Neural cell (in vitro differentiated cells): ENCODE measurements at regions not wholly inside any gene's neighbourhood (a gene's known extent, or its start where the extent isn't known, plus 50 kb on each side); places are given as distances from the start of the nearest gene placed in this dataset.

Source experiments
- H2AFZ ChIP-seq: fragments of 200-600, 300-800 bp; sonication (generic), shearing (Covaris generic); 2 replicates; pipeline ENCODE4 v1.6.0; 2014; ENCODE audit warnings: low read depth, mild to moderate bottlenecking, antibody characterized with exemption, low read length, moderate library complexity
- H3F3A ChIP-seq: fragments of 200-600 bp; shearing (Covaris generic); 2 replicates; pipeline ENCODE4 v1.6.1; 2016; ENCODE audit warnings: mild to moderate bottlenecking, moderate library complexity, mixed read lengths, antibody characterized with exemption, low read length; ENCODE audit not compliant: insufficient read depth, poor library complexity, severe bottlenecking
- H3K27ac ChIP-seq: fragments of 200-600, 300-800 bp; sonication (generic), shearing (Covaris generic); 2 replicates; pipeline ENCODE4 v1.5.1; 2014; ENCODE audit warnings: mild to moderate bottlenecking, low read length, moderate library complexity
- H3K27me3 ChIP-seq: fragments of 300-800, 200-600 bp; sonication (generic), shearing (Covaris generic); 2 replicates; pipeline ENCODE4 v1.6.0; 2014; ENCODE audit warnings: mild to moderate bottlenecking, low read depth, low read length, moderate library complexity; ENCODE audit not compliant: insufficient read depth
- H3K36me3 ChIP-seq: fragments of 300-800, 200-600 bp; sonication (generic), shearing (Covaris generic); 2 replicates; pipeline ENCODE4 v1.5.1; 2014; ENCODE audit warnings: mild to moderate bottlenecking, antibody characterized with exemption, low read length, moderate library complexity; ENCODE audit not compliant: insufficient read depth
- H3K4me2 ChIP-seq: fragments of 300-800, 200-600 bp; sonication (generic), shearing (Covaris generic); 2 replicates; pipeline ENCODE4 v1.6.0; 2014; ENCODE audit warnings: mild to moderate bottlenecking, low read length
- H3K4me3 ChIP-seq: fragments of 300-800, 200-600 bp; sonication (generic), shearing (Covaris generic); 2 replicates; pipeline ENCODE4 v1.5.1; 2014; ENCODE audit warnings: mild to moderate bottlenecking, low read length, moderate library complexity
- H3K79me2 ChIP-seq: fragments of 200-600 bp; shearing (Covaris generic); replicated peaks from 2 replicates; pipeline ENCODE4 v1.6.0; 2014; ENCODE audit warnings: mild to moderate bottlenecking, low read length, moderate library complexity; ENCODE audit not compliant: insufficient read depth
- H3K9ac ChIP-seq: fragments of 300-800, 200-600 bp; sonication (generic), shearing (Covaris generic); 2 replicates; pipeline ENCODE4 v1.6.1; 2016; ENCODE audit warnings: mild to moderate bottlenecking, low read length, mixed read lengths
- H3K9me2 ChIP-seq: fragments of 200-600 bp; shearing (Covaris generic); 2 replicates; pipeline ENCODE4 v1.6.1; 2016; ENCODE audit warnings: mild to moderate bottlenecking, low read length, mixed read lengths; ENCODE audit not compliant: insufficient read depth
- H3K9me3 ChIP-seq: fragments of 200-600, 300-800 bp; sonication (generic), shearing (Covaris generic); 2 replicates; pipeline ENCODE4 v1.6.1; 2016; ENCODE audit warnings: mild to moderate bottlenecking, mixed run types, low read length, moderate library complexity, mixed read lengths
- H4K20me1 ChIP-seq: fragments of 200-600 bp; shearing (Covaris generic); 2 replicates; pipeline ENCODE4 v1.6.1; 2016; ENCODE audit warnings: mild to moderate bottlenecking, mixed run types; ENCODE audit not compliant: insufficient read depth
- EP300 ChIP-seq: fragments of 450-650 bp; conservative IDR thresholded peaks from 2 replicates; pipeline ENCODE4 v1.6.1; 2014; ENCODE audit warnings: antibody characterized with exemption, mild to moderate bottlenecking, moderate library complexity; ENCODE audit not compliant: poor library complexity, severe bottlenecking
- EZH2 ChIP-seq: fragments of 200-600, 300-800 bp; shearing (Covaris generic), sonication (generic); IDR thresholded peaks from 2 replicates; pipeline ENCODE4 v1.6.1; 2014; ENCODE audit warnings: antibody characterized with exemption, low read length, borderline replicate concordance, mild to moderate bottlenecking; ENCODE audit not compliant: insufficient read depth, poor library complexity, severe bottlenecking
- MXI1 ChIP-seq: fragments of 450-650 bp; conservative IDR thresholded peaks from 2 replicates; pipeline ENCODE4 v1.6.1; 2014; ENCODE audit warnings: antibody characterized with exemption, mild to moderate bottlenecking; ENCODE audit not compliant: poor library complexity, severe bottlenecking
- POLR2AphosphoS5 ChIP-seq: IDR thresholded peaks from 2 replicates; pipeline ENCODE4 v1.6.1; 2012
- RAD21 ChIP-seq: fragments of 450-650 bp; conservative IDR thresholded peaks from 2 replicates; pipeline ENCODE4 v1.6.1; 2014; ENCODE audit warnings: antibody characterized with exemption, mild to moderate bottlenecking, moderate library complexity
- SMC3 ChIP-seq: fragments of 450-650 bp; conservative IDR thresholded peaks from 2 replicates; pipeline ENCODE4 v1.6.1; 2014; ENCODE audit warnings: antibody characterized with exemption, mild to moderate bottlenecking, moderate library complexity; ENCODE audit not compliant: poor library complexity
- TAF1 ChIP-seq: IDR thresholded peaks from 2 replicates; pipeline ENCODE4 v1.6.1; 2012; ENCODE audit warnings: low read depth
- TF ChIP-seq, protein P1 (sequence below): fragments of 450-650 bp; IDR thresholded peaks from 2 replicates; pipeline ENCODE4 v1.5.1; 2014; ENCODE audit warnings: antibody characterized with exemption, mild to moderate bottlenecking, moderate library complexity; ENCODE audit not compliant: poor library complexity, severe bottlenecking

DNA sequence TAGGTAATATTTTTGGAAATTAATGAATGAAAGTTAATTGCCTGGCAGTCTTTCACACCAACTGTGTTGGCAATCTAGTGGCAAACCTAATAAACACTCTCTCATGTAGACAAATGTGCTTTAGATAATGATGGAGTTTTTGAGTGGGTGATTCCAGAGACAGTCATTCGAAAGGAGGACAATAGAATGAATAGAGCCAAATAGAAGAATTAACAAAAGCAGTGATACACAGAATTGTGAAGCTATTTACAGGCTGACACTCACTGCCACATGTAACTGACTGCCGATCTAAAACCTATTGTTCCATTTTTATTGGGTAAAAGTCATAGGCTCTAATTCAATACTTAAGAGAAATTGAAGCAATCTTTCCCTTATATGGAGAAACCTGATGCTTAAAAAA, 338.5 kb downstream of the PCDH7 start:
- Histone ChIP-seq H3K36me3 (no peaks in the 10 kb centered on the region), H3K9me2 (no peaks in the 10 kb centered on the region), H3K27me3 (no peaks in the 10 kb centered on the region), H3K9ac (no peak overlapping the region), H3K4me2 (no peak overlapping the region), H3F3A (no peaks in the 10 kb centered on the region), H3K9me3 (no peaks in the 10 kb centered on the region), H3K4me3 (no peak overlapping the region), H2AFZ (no peak overlapping the region), H4K20me1 (no peaks in the 10 kb centered on the region), H3K79me2 (no peaks in the 10 kb centered on the region), H3K27ac (no peak overlapping the region)
- TF ChIP-seq RAD21 (no peak), TAF1 (no peak), SMC3 (no peak), MXI1 (no peak), EP300 (no peak)
- TF ChIP-seq, protein P1, sequence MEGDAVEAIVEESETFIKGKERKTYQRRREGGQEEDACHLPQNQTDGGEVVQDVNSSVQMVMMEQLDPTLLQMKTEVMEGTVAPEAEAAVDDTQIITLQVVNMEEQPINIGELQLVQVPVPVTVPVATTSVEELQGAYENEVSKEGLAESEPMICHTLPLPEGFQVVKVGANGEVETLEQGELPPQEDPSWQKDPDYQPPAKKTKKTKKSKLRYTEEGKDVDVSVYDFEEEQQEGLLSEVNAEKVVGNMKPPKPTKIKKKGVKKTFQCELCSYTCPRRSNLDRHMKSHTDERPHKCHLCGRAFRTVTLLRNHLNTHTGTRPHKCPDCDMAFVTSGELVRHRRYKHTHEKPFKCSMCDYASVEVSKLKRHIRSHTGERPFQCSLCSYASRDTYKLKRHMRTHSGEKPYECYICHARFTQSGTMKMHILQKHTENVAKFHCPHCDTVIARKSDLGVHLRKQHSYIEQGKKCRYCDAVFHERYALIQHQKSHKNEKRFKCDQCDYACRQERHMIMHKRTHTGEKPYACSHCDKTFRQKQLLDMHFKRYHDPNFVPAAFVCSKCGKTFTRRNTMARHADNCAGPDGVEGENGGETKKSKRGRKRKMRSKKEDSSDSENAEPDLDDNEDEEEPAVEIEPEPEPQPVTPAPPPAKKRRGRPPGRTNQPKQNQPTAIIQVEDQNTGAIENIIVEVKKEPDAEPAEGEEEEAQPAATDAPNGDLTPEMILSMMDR, result no peak

DNA sequence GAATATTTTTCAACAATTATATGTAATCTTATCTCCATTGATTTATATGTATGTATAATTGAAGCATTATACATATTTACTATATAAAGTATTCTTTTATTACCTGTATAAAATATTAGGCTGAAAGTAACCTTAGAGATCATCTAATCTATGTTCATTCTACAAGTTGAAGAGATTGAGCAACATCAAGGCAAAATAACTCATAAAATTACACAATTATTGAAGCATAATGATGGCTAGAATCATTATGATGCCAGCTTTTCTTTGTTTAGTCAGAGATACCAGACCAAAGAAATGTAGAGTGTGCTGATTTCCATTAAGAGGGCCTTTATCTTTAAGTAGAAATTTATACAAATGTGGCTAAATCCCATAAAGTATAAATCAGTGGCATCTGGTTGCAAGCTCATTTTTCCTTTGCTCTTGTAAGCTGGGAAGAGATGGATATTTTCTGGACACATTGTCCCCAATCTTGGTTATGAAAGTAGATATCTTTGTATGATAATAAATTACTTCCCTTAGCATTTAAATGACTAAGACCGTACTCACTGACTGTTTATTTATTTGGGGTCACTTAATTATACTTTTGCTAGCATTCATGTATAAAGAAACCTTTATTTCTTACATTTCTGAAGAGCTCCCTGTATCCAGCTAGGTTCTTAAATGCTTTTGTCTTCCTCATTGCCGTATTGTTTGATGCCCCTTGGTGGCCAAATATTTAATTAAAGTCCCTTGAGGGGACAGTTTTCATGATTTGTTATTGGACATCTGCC, 339.8 kb downstream of the PCDH7 start:
- H3K36me3 ChIP-seq, result no peaks in the 10 kb centered on the region
- H3K79me2 ChIP-seq, result no peaks in the 10 kb centered on the region
- H3K27ac ChIP-seq, result no peak overlapping the region
- H3K9me3 ChIP-seq, result no peaks in the 10 kb centered on the region
- no peaks in the 10 kb centered on the region for H3K27me3 ChIP-seq
- no peaks in the 10 kb centered on the region for H3K9me2 ChIP-seq
- no peak overlapping the region for H3K4me3 ChIP-seq
- H3K4me2 ChIP-seq, result no peak overlapping the region
- TF ChIP-seq EZH2 (no peak), SMC3 (no peak), RAD21 (no peak), TAF1 (no peak)
- no peak overlapping the region for H3K9ac ChIP-seq
- H2AFZ ChIP-seq, result no peak overlapping the region
- no peaks in the 10 kb centered on the region for H4K20me1 ChIP-seq
- H3F3A ChIP-seq, result no peaks in the 10 kb centered on the region

DNA sequence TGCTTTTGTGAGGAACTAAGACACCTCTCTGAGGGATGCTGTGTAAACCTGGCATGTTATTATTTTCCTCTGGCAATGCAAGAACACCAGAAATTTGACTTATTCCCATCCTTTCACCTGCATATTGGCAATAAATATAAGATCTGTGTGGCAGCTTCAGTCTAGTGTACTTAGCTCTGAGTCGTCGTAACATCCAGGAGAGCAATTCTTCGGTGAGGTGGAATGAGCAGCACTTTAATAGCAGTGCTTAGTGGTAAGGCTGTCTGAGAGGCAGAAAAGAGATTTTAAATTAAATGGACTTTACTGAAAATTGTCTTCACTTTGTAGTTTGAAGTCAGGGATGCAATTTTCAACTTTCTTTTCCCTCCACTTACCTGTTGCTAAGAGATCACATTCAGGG, 344.9 kb downstream of the PCDH7 start:
- H3K27me3 ChIP-seq, result no peaks in the 10 kb centered on the region

More for the DNA sequence above, 344.9 kb downstream of the PCDH7 start:
- no peak overlapping the region for H3K27ac ChIP-seq
- H3K79me2 ChIP-seq, result no peaks in the 10 kb centered on the region
- H2AFZ ChIP-seq, result no peak overlapping the region
- H3K9me3 ChIP-seq, result no peaks in the 10 kb centered on the region
- TF ChIP-seq SMC3, result no peak
- TF ChIP-seq TAF1, result no peak
- TF ChIP-seq POLR2AphosphoS5, result peak; percentile 51
- no peak for TF ChIP-seq MXI1
- no peak for TF ChIP-seq EP300
- TF ChIP-seq, protein P1, result no peak
- no peaks in the 10 kb centered on the region for H4K20me1 ChIP-seq
- no peaks in the 10 kb centered on the region for H3K9me2 ChIP-seq
- no peak overlapping the region for H3K9ac ChIP-seq
- no peaks in the 10 kb centered on the region for H3K36me3 ChIP-seq
- no peak overlapping the region for H3K4me3 ChIP-seq
- no peak overlapping the region for H3K4me2 ChIP-seq
- no peaks in the 10 kb centered on the region for H3F3A ChIP-seq
